Smooth muscle cell (in vitro differentiated cells): ENCODE measurements at regions not wholly inside any gene's neighbourhood (a gene's known extent, or its start where the extent isn't known, plus 50 kb on each side); places are given as distances from the start of the nearest gene placed in this dataset.

Experiments
- DNase-seq: peaks from one replicate; lab custom pipeline; 2025; ENCODE audit not compliant: unreplicated experiment; lab: John Stamatoyannopoulos, UW
- H2AFZ ChIP-seq: fragments of 200-600 bp; sonication (generic); 2 replicates; pipeline ENCODE4 v1.6.0; 2016; ENCODE audit warnings: antibody characterized with exemption, low read depth, mild to moderate bottlenecking
- H3F3A ChIP-seq: fragments of 200-600 bp; sonication (generic); 2 replicates; pipeline ENCODE4 v1.6.0; 2017; ENCODE audit warnings: antibody characterized with exemption, low read depth
- H3K27ac ChIP-seq: fragments of 200-600 bp; sonication (generic); 2 replicates; pipeline ENCODE4 v1.5.1; 2016; ENCODE audit warnings: low read depth, mild to moderate bottlenecking
- H3K27me3 ChIP-seq: fragments of 200-600 bp; sonication (generic); 2 replicates; pipeline ENCODE4 v1.6.1; 2016; ENCODE audit warnings: low read depth, mild to moderate bottlenecking
- H3K36me3 ChIP-seq: fragments of 200-600 bp; sonication (generic); 2 replicates; pipeline ENCODE4 v1.5.1; 2016; ENCODE audit warnings: low read depth
- H3K4me1 ChIP-seq: fragments of 200-600 bp; sonication (generic); 2 replicates; pipeline ENCODE4 v1.5.1; 2016; ENCODE audit warnings: low read depth
- H3K4me2 ChIP-seq: fragments of 200-600 bp; sonication (generic); 2 replicates; pipeline ENCODE4 v1.6.0; 2016; ENCODE audit warnings: mild to moderate bottlenecking
- H3K4me3 ChIP-seq: fragments of 200-600 bp; sonication (generic); 2 replicates; pipeline ENCODE4 v1.5.1; 2016; ENCODE audit warnings: mild to moderate bottlenecking
- H3K79me2 ChIP-seq: fragments of 200-600 bp; sonication (generic); 2 replicates; pipeline ENCODE4 v1.6.0; 2016; ENCODE audit warnings: low read depth, mild to moderate bottlenecking
- H3K9ac ChIP-seq: fragments of 200-600 bp; sonication (generic); 2 replicates; pipeline ENCODE4 v1.6.0; 2016; ENCODE audit warnings: low read depth
- H3K9me3 ChIP-seq: fragments of 200-600 bp; sonication (generic); replicated peaks from 2 replicates; pipeline ENCODE4 v1.5.1; 2016; ENCODE audit warnings: low read depth
- H4K20me1 ChIP-seq: fragments of 200-600 bp; sonication (generic); 2 replicates; pipeline ENCODE4 v1.6.0; 2016; ENCODE audit warnings: low read depth
- CTCF ChIP-seq: fragments of 200-600 bp; sonication (generic); IDR thresholded peaks from 2 replicates; pipeline ENCODE4 v1.5.1; 2017; ENCODE audit warnings: borderline replicate concordance, mild to moderate bottlenecking, antibody characterized with exemption; ENCODE audit not compliant: insufficient read depth, poor library complexity, severe bottlenecking
- WGBS: methylation state at CpG from one replicate; pipeline ENCODE4 v1.1.7; 2016; ENCODE audit warnings: low lambda C conversion rate; 5-methylcytosine and 5-hydroxymethylcytosine counted together

DNA sequence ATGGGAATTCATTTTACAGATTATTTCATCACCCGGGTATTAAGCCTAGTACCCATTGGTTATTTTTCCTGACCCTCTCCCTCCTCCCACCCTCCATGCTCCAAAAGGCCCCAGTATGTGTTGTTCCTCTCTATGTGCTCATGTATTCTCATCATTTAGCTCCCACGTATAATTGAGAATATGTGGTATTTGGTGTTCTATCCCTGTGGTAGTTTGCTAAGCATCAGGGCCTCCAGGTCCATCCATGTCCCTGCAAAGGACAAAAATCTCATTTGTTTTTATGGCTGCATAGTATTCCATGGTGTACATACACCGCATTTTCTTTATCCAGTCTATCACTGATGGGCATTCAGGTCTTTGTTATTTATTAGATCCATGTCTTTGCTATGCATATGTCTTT lies 894.1 kb upstream of the MIR17HG start:
- no peak overlapping the region for H3K4me2 ChIP-seq
- H3K27ac ChIP-seq: no peak overlapping the region
- H3F3A ChIP-seq: no peaks in the 10 kb centered on the region
- no peak overlapping the region for H2AFZ ChIP-seq
- 91% methylated on average over 3 of the region's 3 CpGs for WGBS
- no peaks in the 10 kb centered on the region for H3K36me3 ChIP-seq
- TF ChIP-seq CTCF: no peak
- no peaks in the 10 kb centered on the region for H3K9me3 ChIP-seq
- no peaks in the 10 kb centered on the region for H3K27me3 ChIP-seq
- no peak overlapping the region for H3K4me3 ChIP-seq
- H3K9ac ChIP-seq: no peak overlapping the region
- H4K20me1 ChIP-seq: no peaks in the 10 kb centered on the region
- DNase-seq: no peak
- H3K79me2 ChIP-seq: no peaks in the 10 kb centered on the region
- H3K4me1 ChIP-seq: no peaks in the 10 kb centered on the region

DNA sequence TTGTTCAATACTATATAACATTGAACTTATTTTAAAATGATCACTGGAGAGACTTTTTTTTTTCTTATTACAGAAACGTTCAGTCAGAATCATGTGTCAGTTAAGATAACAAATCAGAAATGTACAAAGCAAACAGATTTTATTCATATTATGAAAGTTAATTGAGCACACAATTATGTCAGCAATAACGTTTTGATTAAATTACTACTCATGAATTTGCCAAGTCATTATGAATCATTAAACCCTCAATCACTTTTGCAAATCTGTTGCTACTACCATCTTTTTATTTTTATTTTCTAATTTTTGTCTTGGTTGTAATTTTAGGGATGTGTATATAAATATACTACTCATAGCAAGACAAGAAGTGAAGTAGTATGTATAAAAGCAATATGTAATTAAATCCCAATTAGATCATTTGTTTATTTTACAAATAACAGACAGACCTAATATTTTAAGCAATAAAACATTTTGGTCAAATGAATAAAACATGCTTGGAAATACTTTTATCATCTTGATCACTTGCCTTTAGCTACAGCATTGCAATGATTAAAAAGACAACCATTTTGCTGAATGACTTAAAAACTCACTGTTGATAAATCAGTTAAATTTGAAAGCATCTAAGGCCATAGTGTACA lies 893.4 kb upstream of the MIR17HG start:
- Histone ChIP-seq H4K20me1 (no peaks in the 10 kb centered on the region), H3K27me3 (no peaks in the 10 kb centered on the region), H3K4me1 (no peaks in the 10 kb centered on the region), H3K36me3 (no peaks in the 10 kb centered on the region), H3F3A (no peaks in the 10 kb centered on the region), H3K4me2 (no peak overlapping the region), H3K4me3 (no peak overlapping the region), H3K27ac (no peak overlapping the region), H3K79me2 (no peaks in the 10 kb centered on the region), H3K9ac (no peak overlapping the region), H3K9me3 (no peaks in the 10 kb centered on the region), H2AFZ (no peak overlapping the region)
- DNase-seq: no peak
- 86% methylated on average over 2 of the region's 2 CpGs for WGBS
- TF ChIP-seq CTCF: no peak

DNA sequence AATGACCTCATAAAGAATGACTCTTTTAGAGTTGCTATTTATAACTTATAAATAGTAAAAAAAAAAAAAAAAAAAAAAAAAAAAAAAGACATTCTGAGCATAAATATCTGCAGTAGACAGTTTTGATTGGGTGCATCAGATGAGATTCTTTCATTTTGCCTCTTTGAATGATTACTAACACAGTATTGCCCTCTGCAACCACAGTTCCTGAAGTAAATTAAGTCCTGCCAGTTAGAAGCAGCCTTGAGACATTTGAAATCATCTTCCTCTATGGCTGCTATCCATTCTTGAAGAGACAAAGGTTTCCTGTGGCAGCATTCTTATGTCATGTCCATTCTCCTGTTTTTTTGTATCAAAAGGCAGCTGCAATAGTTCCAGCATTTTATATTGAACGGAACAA lies 892.4 kb upstream of the MIR17HG start:
- Histone ChIP-seq H3K9me3 (no peaks in the 10 kb centered on the region), H3K36me3 (no peaks in the 10 kb centered on the region), H3K4me1 (no peaks in the 10 kb centered on the region), H2AFZ (no peak overlapping the region), H3F3A (no peaks in the 10 kb centered on the region), H3K27ac (no peak overlapping the region), H3K4me3 (no peak overlapping the region), H3K79me2 (no peaks in the 10 kb centered on the region), H3K9ac (no peak overlapping the region), H3K27me3 (no peaks in the 10 kb centered on the region), H3K4me2 (no peak overlapping the region), H4K20me1 (no peaks in the 10 kb centered on the region)
- 92% methylated on average over 1 of the region's 1 CpG for WGBS
- TF ChIP-seq CTCF: no peak
- no peak for DNase-seq

GRCh38 chr13:90455823-90456222 lies 891.7 kb upstream of the MIR17HG start:
- Histone ChIP-seq H3K9ac (no peak overlapping the region), H3K4me3 (no peak overlapping the region), H3K79me2 (no peaks in the 10 kb centered on the region), H3K27me3 (no peaks in the 10 kb centered on the region), H3K4me2 (no peak overlapping the region), H3K36me3 (no peaks in the 10 kb centered on the region), H3K9me3 (no peaks in the 10 kb centered on the region), H3K4me1 (no peaks in the 10 kb centered on the region), H3K27ac (no peak overlapping the region), H2AFZ (no peak overlapping the region), H4K20me1 (no peaks in the 10 kb centered on the region), H3F3A (no peaks in the 10 kb centered on the region)
- 93% methylated on average over 4 of the region's 4 CpGs for WGBS
- no peak for DNase-seq
- TF ChIP-seq CTCF: no peak
